22Rv1 (cell line): ENCODE measurements at regions not wholly inside any gene's neighbourhood (a gene's known extent, or its start where the extent isn't known, plus 50 kb on each side); places are given as distances from the start of the nearest gene placed in this dataset.

Experiments used
- ZFX ChIP-seq: fragments of 450-650 bp; IDR thresholded peaks from 2 replicates; pipeline ENCODE4 v1.6.1; 2017; ENCODE audit warnings: antibody characterized with exemption, borderline replicate concordance
- TF ChIP-seq, protein P1 (sequence below): fragments of 450-650 bp; IDR thresholded peaks from 2 replicates; pipeline ENCODE4 v1.5.1; 2017; ENCODE audit warnings: mild to moderate bottlenecking

DNA sequence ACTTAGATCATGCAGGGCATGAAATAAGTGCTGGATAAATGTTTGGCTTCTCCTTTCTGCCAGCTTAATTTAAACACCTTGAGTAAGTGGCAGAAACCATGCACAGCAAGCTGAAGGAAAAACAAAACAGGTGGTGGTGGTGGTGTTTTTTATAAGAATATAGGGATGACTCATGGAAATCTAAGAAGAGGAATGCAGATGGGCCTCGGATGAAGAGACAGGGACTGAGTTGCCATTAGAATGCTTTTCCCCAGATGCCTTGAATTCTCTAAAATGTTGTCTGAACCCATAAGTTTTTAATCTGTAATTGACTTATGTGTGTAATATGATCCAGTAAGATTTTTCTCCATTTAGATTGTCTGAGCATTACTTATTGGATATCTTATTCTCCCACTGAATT lies 93.1 kb upstream of the ZDHHC17 start:
- TF ChIP-seq, protein P1, sequence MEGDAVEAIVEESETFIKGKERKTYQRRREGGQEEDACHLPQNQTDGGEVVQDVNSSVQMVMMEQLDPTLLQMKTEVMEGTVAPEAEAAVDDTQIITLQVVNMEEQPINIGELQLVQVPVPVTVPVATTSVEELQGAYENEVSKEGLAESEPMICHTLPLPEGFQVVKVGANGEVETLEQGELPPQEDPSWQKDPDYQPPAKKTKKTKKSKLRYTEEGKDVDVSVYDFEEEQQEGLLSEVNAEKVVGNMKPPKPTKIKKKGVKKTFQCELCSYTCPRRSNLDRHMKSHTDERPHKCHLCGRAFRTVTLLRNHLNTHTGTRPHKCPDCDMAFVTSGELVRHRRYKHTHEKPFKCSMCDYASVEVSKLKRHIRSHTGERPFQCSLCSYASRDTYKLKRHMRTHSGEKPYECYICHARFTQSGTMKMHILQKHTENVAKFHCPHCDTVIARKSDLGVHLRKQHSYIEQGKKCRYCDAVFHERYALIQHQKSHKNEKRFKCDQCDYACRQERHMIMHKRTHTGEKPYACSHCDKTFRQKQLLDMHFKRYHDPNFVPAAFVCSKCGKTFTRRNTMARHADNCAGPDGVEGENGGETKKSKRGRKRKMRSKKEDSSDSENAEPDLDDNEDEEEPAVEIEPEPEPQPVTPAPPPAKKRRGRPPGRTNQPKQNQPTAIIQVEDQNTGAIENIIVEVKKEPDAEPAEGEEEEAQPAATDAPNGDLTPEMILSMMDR = no peak
- TF ChIP-seq ZFX = no peak
